HG02642 (cell line): ENCODE measurements at regions not wholly inside any gene's neighbourhood (a gene's known extent, or its start where the extent isn't known, plus 50 kb on each side); places are given as distances from the start of the nearest gene placed in this dataset.

Experiments
- ATAC-seq: cut with Tn5 transposase; IDR thresholded peaks from one replicate; pipeline ENCODE4 v1.9.1; 2021; ENCODE audit warnings: mild to moderate bottlenecking; ENCODE audit not compliant: unreplicated experiment, poor library complexity

DNA sequence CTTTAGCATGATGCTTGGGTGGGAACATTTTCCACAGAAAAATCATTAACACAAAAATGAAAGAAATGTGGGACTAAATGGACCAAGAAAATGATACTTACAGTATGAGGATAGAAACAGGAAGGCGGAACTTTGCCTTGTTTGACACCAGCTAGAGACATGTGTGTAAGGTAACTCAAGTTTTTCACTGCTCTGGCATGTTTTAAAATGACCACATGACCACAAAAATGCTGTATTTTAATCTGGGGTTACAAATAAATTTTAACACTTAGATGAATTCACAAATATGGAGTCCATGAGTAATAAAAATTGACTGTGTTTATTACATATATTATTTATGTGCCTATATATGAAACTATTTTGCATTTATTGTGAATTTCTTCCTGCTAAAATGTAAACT lies 100.9 kb upstream of the PHYHIPL start:
- ATAC-seq, result no peak

DNA sequence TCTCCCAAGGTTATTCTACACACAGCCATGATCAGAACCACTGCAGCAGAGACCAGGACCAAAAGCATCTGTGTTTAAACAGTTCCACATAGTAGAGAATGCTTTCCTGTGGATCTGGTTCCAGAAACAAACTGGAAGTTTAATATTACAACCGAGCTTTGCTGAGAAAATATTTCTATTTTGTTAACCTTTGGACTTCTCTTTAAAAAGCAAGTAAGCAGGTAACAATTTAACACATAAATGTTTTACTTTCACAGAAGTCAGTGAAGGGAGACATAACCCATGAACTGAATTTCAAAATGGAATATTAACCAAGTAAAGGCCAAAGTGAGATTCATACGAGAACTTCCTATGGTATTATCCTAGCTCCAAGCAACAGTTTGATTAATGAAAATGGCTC lies 98.6 kb upstream of the PHYHIPL start:
- ATAC-seq, result no peak

DNA sequence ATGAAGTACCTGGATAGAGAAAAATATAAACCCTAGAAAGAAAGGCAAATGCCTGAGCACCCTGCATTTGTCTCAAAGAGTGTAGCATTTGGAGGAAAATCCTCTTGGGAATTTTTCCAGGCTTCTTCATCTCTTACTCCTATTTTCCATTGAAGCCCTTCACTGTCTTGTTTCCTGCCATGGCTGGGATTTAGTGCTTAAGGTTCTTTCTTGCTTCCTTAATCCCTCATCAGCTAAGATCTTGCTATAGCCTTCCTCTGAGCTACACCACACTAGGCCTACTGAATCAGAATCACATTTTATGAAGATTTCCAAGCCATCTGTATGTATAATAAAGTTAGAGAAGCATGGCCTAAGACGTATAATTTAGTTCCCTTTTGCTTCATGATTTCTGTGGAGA lies 97.5 kb upstream of the PHYHIPL start:
- no peak for ATAC-seq

DNA sequence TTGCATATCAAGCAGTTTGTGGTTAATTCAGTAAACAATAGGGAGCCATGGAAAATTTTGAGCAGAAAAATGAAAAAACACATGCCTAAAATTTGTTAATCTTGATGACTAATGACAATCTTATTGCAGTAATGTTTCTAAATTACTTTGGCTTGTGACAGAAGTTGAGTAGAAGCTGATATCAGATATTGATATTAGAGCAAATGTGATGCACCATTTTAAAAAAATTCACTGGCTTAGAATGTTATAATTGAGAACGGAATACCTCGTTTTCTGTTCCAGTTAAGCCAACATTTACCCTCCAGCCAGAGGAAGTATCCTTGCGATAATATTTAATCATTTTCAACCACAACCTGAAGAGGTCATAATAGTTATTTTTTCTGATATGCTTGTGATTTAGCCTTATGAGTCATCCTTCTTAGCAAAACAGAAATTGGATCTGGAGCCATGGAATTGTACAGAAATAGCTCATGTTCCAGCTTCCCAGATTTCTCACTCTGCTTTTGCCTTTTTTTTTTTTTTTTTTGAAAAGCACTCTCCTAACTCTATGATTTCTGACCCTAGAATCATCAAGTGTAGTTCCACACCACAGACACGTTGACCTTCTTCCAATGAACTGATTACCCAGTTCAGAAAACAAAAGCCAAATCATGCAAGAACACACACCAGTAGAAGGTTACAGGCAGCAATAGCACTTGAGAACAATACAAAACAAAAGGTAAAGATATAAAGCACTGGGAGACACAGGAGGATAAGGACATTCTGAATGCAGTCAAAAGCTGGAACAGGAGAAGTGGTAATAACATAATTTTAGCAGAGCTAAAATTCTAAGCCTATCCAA lies 96.8 kb upstream of the PHYHIPL start:
- ATAC-seq, result no peak

DNA sequence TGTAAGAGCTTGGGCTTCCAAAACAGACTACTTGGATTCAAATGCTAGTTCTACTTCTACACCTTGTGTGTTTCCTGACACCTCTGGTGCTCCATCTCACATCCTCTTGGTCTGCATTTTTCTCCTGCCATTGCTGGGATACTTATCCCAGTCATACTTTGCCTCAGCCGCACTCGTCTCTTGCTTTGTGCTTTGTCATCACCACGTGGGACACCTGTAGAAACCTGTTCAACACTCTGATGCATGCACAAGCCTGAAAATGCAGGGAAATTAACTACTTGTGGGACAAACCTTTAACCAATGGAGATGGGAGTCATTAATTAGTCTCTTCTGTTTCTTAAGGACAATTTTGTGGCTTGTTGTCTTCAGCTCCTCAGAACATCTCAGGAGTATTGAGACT lies 94.2 kb upstream of the PHYHIPL start:
- no peak for ATAC-seq

DNA sequence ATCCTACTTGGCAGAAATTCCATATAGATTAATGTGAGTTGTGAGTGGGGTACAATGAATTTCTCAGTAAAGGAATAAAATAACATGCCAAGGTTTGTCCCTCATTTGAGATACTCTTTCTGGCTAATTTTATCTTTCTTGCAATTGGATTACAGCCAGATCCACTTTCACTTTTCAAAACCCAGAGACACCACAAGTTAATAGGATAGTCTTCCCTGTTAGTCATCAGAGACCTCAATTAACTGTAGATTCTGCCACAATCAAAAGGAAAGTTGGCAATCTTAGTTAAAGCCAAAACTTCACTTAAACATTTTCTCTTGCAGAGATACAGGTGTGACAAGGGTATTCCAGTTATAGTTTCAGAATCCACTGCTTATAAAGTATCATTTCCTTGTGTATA lies 91.4 kb upstream of the PHYHIPL start:
- ATAC-seq, result no peak

DNA sequence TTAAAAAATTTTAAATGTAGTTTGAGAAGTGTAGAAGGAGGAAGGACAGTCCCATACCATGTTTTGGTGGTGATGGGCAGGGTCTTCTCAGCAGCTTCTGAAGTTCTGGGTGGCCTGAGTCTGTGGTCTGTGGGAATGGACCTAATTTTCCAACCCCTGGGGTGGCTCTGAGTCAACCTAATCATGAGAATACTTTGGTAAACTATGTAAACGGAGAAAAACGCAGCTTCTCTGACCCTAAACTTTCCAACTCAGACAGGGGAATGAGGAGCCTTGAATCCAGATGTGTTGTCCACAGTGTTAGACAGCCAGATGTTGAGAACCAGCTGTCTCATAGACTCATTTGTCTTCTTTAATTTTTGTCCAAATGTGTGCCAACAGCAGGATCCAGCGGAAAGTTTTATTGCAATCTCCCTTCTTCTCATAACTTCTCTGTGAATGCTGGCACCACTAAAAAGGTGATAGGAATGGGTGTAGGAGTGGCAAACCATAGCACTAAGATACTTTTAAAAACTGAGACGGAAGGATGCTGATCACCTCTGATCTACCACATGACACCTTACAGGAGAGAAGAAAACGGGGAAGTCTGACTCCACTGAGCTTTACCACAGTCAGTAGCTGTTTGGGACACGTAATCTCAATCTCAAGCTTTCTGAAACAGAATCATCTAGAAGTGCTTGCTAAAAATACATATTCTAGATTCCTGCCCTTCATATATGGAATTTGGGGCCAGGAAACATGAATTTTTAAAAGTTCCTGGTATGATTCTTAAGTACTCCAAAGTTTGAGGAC lies 90.5 kb upstream of the PHYHIPL start:
- ATAC-seq, result no peak

DNA sequence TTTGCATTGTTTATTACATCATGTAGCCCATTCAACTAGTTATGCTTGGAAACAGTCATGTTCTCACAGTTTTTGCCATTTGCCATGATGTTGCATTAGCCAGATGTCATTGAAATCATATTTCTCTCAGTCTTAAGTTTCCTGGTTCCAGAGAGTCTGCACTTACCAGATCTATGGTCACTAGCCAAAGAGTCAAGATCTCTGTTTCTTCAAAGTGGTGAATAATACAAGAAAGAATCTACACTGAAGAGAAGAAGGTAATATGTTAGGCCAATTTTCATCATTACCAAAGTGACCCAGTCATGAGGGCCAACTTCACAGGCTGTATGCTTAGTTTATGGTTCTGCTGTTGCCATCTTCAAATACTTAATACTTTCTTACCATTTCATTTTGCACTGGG lies 89.0 kb upstream of the PHYHIPL start:
- no peak for ATAC-seq

DNA sequence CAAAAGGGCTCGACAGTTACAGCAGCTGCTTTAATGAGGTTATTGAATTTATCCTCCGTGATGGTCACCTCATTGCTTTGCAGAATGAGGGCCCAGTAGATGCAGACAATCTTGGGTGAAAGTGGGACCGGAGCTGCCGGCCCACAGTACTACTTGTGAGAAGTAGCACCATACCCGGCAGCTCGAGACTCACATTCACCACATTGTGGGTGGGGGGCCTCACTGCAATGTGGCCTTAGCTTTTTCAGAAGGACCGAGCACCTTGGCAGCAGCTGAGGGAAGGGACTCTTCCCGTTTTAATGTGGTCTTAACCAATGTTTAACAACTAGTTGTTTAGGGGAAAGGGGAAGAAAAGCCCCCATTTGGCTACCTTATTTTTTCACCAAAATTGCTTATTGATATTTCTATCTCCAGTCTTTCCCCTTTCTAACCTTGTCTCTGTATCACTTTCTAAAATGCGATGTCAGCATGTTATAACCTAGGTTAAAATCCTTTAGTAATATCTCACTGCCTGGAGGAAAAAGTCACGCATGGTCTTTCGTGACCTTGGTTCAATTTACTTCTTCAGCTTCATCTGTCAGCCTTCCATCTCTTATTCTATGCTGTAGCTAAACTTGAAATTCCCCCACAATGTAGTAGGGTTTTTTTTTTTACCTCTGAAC lies 87.4 kb upstream of the PHYHIPL start:
- no peak for ATAC-seq

DNA sequence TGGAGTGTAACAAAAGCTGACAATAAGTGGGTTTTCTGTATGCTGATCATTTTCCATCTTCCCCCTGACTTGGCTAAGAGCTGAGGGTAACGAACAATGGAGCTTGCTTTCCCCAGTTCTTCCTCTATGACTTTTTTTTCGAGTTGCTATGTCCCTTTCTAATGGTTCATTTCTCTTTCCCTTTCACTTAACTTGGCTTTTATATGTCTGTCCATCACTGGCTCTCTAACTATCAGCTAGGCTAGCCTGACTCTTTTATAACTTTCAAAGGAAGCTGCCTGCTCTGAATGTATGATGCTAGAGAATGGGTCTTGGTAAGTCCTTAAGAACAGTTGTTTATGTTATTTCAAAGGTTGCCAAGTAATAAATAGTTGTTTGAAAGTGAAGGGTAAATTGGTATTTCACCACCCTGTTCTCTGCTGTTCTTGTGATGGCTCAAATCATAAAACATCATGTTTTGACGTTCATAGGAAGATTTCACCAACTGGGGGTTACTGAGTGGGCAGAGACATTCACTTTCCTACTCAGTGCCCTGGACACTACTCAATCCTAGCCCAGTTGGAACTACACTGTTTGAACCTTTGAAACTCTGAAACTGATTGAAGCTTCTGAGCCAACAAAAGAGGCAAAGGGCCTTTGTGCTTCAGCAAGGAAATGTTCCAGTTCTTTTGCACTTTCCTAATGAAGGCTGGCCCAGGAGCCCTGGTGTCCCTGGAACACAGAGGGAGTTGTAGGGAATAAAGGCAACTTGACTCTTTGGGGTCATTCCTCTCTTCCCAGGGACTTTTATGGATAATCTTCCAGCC lies 85.4 kb upstream of the PHYHIPL start:
- no peak for ATAC-seq

DNA sequence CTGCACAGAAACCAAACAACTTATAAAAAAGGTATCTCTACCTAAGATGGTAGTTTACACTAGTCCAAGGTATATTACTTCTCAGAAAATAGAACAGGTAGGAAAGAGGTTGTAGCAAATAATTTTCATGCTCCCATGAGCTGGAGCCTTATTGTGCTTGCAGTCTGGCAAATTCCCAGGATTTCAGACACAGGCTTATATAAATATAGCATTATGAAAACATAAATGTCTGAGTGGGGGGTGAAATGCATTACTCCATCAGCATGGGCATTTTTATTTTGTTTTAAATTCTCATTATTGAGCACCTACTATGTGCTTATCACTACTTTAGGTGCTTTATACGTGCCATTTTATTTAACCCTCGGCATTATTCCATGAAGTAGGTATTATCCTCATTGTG lies 83.0 kb upstream of the PHYHIPL start:
- no peak for ATAC-seq

DNA sequence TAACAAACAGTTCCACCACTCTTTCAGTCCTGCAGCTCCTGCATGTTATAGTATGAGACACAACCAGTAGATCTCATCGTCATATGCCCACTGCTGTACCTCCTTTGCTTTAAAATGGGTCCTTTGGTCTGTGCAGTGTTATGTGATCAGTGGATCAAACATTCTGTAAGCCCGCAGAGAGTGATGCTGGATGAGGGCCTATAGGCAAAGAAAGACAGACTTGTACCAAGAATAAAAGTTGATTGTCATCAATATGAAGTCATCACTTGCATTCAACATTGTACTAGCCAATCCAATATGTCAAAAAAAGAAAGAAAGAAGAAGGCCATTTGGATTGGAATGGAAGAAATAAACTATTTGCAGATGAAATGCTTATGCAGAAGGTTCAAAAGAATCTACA lies 79.8 kb upstream of the PHYHIPL start:
- ATAC-seq, result no peak

DNA sequence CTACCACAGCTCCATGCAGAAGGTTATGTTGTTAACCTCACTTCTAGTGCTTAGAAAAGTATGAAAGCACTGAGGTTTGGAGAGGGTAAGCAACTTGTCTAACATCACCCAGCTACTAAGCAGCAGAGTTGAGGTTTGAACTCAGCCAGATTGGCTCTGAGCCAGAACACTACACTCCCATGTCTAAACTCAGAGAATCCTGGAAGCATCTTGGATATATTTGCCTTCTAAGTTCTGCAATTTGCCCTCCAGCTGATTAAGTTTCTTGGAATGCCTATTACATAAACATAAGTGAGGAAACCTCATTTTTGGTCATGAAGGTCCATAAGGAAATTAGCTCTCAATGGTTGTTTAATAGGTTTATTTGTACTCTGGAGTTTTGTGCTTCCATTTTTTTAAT lies 78.1 kb upstream of the PHYHIPL start:
- no peak for ATAC-seq

DNA sequence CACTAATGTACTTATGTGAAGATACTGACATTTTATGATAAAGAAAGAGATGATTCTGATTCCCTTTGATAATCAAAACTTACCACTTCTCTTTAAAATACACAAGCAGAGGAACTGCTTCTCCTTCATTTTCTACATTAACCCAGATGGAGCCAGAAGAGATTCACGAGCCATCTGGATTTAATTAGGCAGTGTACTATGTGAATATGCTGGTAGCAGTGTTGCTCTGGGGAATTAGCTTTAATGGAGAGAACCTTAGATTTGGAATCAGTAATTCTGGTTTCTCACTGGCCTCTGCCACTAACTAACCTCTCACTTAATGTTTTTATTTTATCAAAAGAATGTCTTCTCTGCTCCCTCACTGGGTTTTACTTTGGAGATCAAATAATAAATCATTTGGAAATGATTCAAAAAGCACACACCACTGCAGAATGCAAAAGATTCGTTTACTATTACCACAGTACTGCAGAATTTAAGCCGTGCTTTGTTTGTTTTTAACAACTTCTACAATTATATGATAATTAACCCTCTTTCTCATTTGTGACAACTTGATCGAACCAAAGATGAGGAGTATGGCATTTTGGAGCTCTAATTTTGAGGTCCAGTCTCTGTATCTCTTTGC lies 77.5 kb upstream of the PHYHIPL start:
- no peak for ATAC-seq

DNA sequence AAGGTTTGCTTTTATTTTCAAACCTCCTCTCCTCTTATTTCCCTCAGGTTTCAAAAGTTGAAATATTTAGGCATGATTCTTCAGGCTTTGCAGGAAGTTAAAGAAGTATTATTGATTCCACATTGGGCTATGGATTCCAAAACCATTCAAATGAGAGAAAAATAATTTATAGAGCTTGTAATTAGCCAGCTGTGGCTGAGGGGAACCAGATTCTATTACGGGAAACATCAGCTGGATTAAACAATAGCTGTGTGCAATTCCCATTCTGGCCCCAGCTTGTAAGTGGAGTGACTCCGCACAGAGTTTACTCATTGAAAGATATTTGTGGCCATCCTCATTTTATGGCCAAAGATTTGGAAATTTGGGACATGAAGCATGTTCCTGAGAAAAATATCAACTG lies 77.0 kb upstream of the PHYHIPL start:
- ATAC-seq, result no peak

DNA sequence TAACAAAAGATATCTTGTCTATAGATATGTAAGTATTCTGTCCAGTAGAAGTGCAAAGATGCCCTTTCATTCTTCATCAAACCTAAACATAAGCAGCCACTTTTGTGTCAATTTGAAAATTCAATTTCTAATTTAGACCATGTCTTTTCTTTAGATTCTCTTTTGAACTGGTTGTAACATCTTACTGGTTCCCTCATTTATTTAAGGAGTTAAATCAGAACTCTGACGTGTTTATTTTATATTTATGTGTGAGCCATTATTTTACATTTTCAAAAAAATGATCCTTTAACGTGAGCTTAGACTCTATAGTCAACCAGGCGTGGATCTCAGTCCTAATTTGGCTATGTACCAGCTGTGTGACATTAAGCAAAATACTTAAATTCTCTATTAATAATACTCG lies 74.0 kb upstream of the PHYHIPL start:
- ATAC-seq, result no peak

DNA sequence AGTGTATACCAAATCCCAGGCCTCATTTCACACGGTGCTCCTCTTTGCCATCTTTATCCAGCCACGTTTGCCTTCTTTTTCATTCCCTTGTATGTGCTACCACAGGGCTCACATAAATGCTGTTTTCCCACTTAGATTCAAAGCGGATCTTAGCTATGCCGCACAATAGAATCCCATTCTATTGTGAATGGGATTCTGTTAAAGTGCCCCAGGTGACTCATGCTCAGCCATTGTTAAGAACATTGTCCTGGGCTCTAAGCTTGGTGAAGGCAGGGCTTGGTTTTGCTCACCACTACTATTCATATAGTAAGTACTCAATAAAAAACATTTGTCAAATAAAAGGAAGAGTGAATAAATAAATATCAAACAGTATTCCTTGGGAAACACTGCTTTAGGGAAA lies 72.3 kb upstream of the PHYHIPL start:
- no peak for ATAC-seq

DNA sequence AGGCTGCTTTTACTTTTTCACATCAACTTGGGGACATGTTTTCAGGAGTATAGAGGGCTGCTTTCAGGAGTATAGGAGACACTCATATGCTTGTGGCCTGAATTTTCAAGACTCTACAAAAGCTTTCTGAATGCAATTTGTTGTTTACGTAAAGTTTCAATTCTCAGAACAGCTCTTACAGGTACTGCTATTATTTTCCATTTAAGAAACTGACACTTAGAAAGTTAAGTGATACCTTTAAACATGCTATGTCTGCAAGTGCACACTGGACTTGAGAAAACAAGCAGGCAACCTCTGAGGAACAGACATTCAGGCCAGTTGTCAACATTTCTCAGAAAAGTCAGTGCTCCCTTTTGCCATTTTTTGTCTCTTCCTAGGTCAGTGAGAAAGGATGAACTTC lies 70.0 kb upstream of the PHYHIPL start:
- no peak for ATAC-seq

DNA sequence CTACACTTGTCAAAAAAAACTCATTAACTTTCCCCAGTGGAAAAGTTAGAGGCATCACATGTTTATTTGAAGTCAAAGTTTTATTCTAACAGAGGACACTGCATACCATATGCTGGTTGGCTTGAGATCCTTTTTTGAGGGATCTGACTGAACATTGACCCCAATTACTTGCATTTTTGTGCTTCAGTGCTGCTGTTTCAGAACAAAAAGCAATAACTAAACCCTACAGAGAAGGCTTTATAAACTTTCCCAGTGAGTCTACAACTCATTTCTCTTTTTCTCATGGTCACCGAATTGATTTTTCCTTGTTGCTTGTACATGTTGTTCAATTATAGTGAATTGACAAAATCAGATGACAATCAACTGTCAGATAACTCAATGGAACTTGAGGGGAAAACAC lies 69.3 kb upstream of the PHYHIPL start:
- ATAC-seq, result no peak

DNA sequence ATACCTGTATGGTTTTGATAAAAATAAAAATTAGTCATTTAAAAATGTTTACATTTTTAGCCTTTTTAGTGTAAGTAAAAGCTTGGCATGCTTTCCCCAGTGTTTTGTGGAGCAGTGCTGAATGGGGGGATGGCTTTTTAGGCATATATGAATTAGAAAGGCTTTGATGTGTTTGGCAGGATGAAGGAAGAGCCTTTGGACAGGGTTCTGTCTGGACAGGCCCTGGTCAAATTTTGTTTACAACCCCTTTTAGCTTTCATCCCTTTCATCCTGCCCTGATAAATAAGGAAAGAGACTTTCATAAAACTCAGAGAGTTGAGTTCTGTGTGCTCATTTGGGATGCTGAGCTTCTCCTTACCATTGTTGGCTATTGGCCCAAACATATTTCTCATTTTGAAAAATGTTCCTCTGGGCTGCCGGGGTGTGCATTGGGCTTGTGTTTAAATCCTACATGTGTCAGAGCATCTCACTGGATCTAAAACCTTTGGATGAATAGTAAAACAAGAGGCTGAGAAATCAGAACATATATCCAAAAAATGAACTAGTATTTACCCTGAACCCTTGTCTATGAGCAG lies 68.1 kb upstream of the PHYHIPL start:
- no peak for ATAC-seq
